ENCODE measurements at regions not wholly inside any gene's neighbourhood (a gene's known extent, or its start where the extent isn't known, plus 50 kb on each side); places are given as distances from the start of the nearest gene placed in this dataset.

- Mint-ChIP-seq H3K27ac (no peak overlapping the region), H3K4me1 (ENCODE audit: unreplicated experiment) (peaks cover 9% of the 10 kb centered on the region), H3K9me3 (peaks cover 6% of the 10 kb centered on the region), H3K4me3 (no peak overlapping the region), H3K36me3 (no peaks in the 10 kb centered on the region), H3K27me3 (peaks cover 9% of the 10 kb centered on the region)
- TF ChIP-seq CTCF (conservative IDR thresholded peaks at IDR 0.05): no peak
- DNase-seq (ENCODE audit: extremely low spot score, unreplicated experiment): no peak
Measured at GRCh38 chr2:12577567-12578253, 139.0 kb upstream of the TRIB2 start.

- no peak overlapping the region for H3K27ac Mint-ChIP-seq
- TF ChIP-seq CTCF (conservative IDR thresholded peaks at IDR 0.05): no peak
- no peaks in the 10 kb centered on the region for H3K9me3 Mint-ChIP-seq
- no peak for DNase-seq (ENCODE audit: extremely low spot score, unreplicated experiment)
- peaks cover 9% of the 10 kb centered on the region for H3K4me1 Mint-ChIP-seq (ENCODE audit: unreplicated experiment)
- peaks cover 4% of the 10 kb centered on the region for H3K27me3 Mint-ChIP-seq
- H3K36me3 Mint-ChIP-seq: no peaks in the 10 kb centered on the region
- no peak overlapping the region for H3K4me3 Mint-ChIP-seq
Measured at GRCh38 chr2:12579018-12579417, 137.7 kb upstream of the TRIB2 start.

- H3K27me3 Mint-ChIP-seq: peaks cover 4% of the 10 kb centered on the region
Measured at GRCh38 chr2:12584338-12584737, 132.4 kb upstream of the TRIB2 start.

GRCh38 chr2:12585784-12586183 lies 131.0 kb upstream of the TRIB2 start:
- Mint-ChIP-seq H3K4me1 (ENCODE audit: unreplicated experiment) (no peaks in the 10 kb centered on the region), H3K9me3 (peaks cover 5% of the 10 kb centered on the region), H3K36me3 (no peaks in the 10 kb centered on the region), H3K27ac (no peak overlapping the region), H3K27me3 (no peaks in the 10 kb centered on the region), H3K4me3 (no peak overlapping the region)
- no peak for TF ChIP-seq CTCF (conservative IDR thresholded peaks at IDR 0.05)
- DNase-seq (ENCODE audit: extremely low spot score, unreplicated experiment): no peak

More at GRCh38 chr2:12584338-12584737, 132.4 kb upstream of the TRIB2 start:
- H3K4me3 Mint-ChIP-seq: no peak overlapping the region
- DNase-seq (ENCODE audit: extremely low spot score, unreplicated experiment): no peak
- TF ChIP-seq CTCF (conservative IDR thresholded peaks at IDR 0.05): no peak
- H3K4me1 Mint-ChIP-seq (ENCODE audit: unreplicated experiment): no peaks in the 10 kb centered on the region
- no peak overlapping the region for H3K27ac Mint-ChIP-seq
- peaks cover 5% of the 10 kb centered on the region for H3K9me3 Mint-ChIP-seq
- no peaks in the 10 kb centered on the region for H3K36me3 Mint-ChIP-seq

GRCh38 chr2:12587228-12587627 lies 129.5 kb upstream of the TRIB2 start:
- Mint-ChIP-seq H3K4me1 (ENCODE audit: unreplicated experiment) (no peaks in the 10 kb centered on the region), H3K27ac (no peak overlapping the region), H3K36me3 (no peaks in the 10 kb centered on the region), H3K9me3 (peaks cover 5% of the 10 kb centered on the region), H3K27me3 (no peaks in the 10 kb centered on the region), H3K4me3 (no peak overlapping the region)
- DNase-seq (ENCODE audit: extremely low spot score, unreplicated experiment): no peak
- no peak for TF ChIP-seq CTCF (conservative IDR thresholded peaks at IDR 0.05)
